PC-9 (cell line): ENCODE measurements at regions not wholly inside any gene's neighbourhood (a gene's known extent, or its start where the extent isn't known, plus 50 kb on each side); places are given as distances from the start of the nearest gene placed in this dataset.

ENCODE experiments used
- BruUV-seq: library from RNA; stranded (reverse); fragments of 400-500 nt; replicated peaks from 2 replicates; lab custom pipeline; 2021; lab: Mats Ljungman, UMichigan
- CTCF ChIA-PET: fragments of 300-600 bp; sonication (Branson Sonifier 250); formaldehyde crosslinking; loops from one replicate; lab custom pipeline; 2022; ENCODE audit warnings: antibody characterized with exemption; lab: Charles Lee
- POLR2A ChIA-PET: fragments of 300-600 bp; sonication (Branson Sonifier 250); formaldehyde crosslinking; loops from one replicate; lab custom pipeline; 2022; ENCODE audit warnings: antibody characterized with exemption; ENCODE audit not compliant: unreplicated experiment; lab: Charles Lee
- DNase-seq, 2 experiments: peaks; one replicate each; pipeline versions ENCODE4 v3.0.0 to v3.0.0-alpha.2; 2015 to 2022; ENCODE audit warnings: mixed read lengths in 1 of 2
- H2AFZ ChIP-seq: fragments of 200-600 bp; sonication (generic); 2 replicates; pipeline ENCODE4 v1.8.1; 2017; ENCODE audit warnings: antibody characterized with exemption
- H3F3A ChIP-seq: fragments of 200-600 bp; sonication (generic); 2 replicates; pipeline ENCODE4 v1.8.1; 2017; ENCODE audit warnings: antibody characterized with exemption, mild to moderate bottlenecking, low read depth; ENCODE audit not compliant: insufficient read depth
- H3K27ac ChIP-seq: fragments of 200-600 bp; sonication (generic); 2 replicates; pipeline ENCODE4 v1.6.1; 2016; ENCODE audit warnings: mixed run types
- H3K27me3 ChIP-seq: fragments of 200-600 bp; sonication (generic); 2 replicates; pipeline ENCODE4 v1.6.1; 2016; ENCODE audit warnings: low read depth, mixed run types; ENCODE audit not compliant: insufficient read depth
- H3K36me3 ChIP-seq: fragments of 200-600 bp; sonication (generic); 2 replicates; pipeline ENCODE4 v1.6.1; 2016; ENCODE audit warnings: low read depth, mixed run types
- H3K4me1 ChIP-seq: fragments of 200-600 bp; sonication (generic); replicated peaks from 2 replicates; pipeline ENCODE4 v1.6.1; 2016; ENCODE audit warnings: mixed run types; ENCODE audit not compliant: insufficient read depth
- H3K4me2 ChIP-seq: fragments of 200-600 bp; sonication (generic); 2 replicates; pipeline ENCODE4 v1.6.1; 2017; ENCODE audit warnings: mixed run types
- H3K4me3 ChIP-seq: fragments of 200-600 bp; sonication (generic); 2 replicates; pipeline ENCODE4 v1.6.1; 2016; ENCODE audit warnings: mixed run types
- H3K79me2 ChIP-seq: fragments of 200-600 bp; sonication (generic); 2 replicates; pipeline ENCODE4 v1.6.1; 2017; ENCODE audit warnings: low read depth, mixed run types
- H3K9me2 ChIP-seq: fragments of 200-600 bp; sonication (generic); 2 replicates; pipeline ENCODE4 v1.8.1; 2017; ENCODE audit warnings: mild to moderate bottlenecking; ENCODE audit not compliant: insufficient read depth
- H3K9me3 ChIP-seq: fragments of 200-600 bp; sonication (generic); 2 replicates; pipeline ENCODE4 v1.8.1; 2016; ENCODE audit warnings: low read depth; ENCODE audit not compliant: insufficient read depth
- H4K20me1 ChIP-seq: fragments of 200-600 bp; sonication (generic); 2 replicates; pipeline ENCODE4 v1.8.1; 2017; ENCODE audit not compliant: insufficient read depth
- CTCF ChIP-seq: fragments of 200-600 bp; sonication (generic); conservative IDR thresholded peaks from 2 replicates; pipeline ENCODE4 v1.6.1; 2017; ENCODE audit warnings: mixed run types, antibody characterized with exemption, mild to moderate bottlenecking, moderate library complexity
- EZH2 ChIP-seq: fragments of 200-600 bp; sonication (generic); IDR thresholded peaks from 2 replicates; pipeline ENCODE4 v1.8.0; 2017; ENCODE audit warnings: antibody characterized with exemption, low read depth
- intact Hi-C: fragments of 100-400 bp; cut with micrococcal nuclease; formaldehyde crosslinking; loops from one replicate; pipeline ENCODE4 v1.10.0; 2022; ENCODE audit not compliant: unreplicated experiment

- POLR2A ChIA-PET = no interaction called here
- intact Hi-C loops = no loop called here
- peaks cover 56% of the 10 kb centered on the region for H3K27me3 ChIP-seq
- CTCF ChIA-PET = no interaction called here
- TF ChIP-seq EZH2 = no peak
- no peak for TF ChIP-seq CTCF
- no peak for DNase-seq
- H4K20me1 ChIP-seq = no peaks in the 10 kb centered on the region
- no peaks in the 10 kb centered on the region for H3K4me1 ChIP-seq
- H3K9me3 ChIP-seq = peaks cover 4% of the 10 kb centered on the region; the same call in 1 of the 2 replicates
- no peaks in the 10 kb centered on the region for H3K9me2 ChIP-seq
- no peaks in the 10 kb centered on the region for H3K79me2 ChIP-seq
- no peak overlapping the region for H3K4me2 ChIP-seq
- BruUV-seq = no TSS peak
- H3K4me3 ChIP-seq = no peak overlapping the region
- no peak overlapping the region for H2AFZ ChIP-seq
- H3F3A ChIP-seq = no peaks in the 10 kb centered on the region
- no peaks in the 10 kb centered on the region for H3K36me3 ChIP-seq
- no peak overlapping the region for H3K27ac ChIP-seq
These were observed 67.9 kb upstream of the SLC35C1 start for GRCh38 chr11:45737056-45737455.

DNA sequence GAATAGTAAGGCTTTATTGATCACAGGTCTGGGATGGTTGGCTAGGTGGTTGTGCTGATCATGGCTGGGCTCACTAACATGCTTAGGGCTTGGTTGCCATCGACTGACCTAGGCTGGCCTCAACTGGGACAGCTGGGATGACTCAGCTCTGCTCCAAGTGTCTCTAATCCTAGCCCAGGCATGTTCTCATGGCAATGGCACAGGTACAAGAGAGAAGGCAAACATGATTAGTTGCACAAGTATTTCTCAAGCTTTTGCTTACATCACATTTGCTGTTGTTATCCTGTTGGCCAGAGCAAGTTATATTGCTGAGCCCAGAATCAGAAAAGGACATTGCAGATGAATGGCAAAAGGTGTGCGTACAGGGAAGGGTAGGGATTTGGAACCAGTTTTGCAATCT lies 68.5 kb upstream of the SLC35C1 start:
- Histone ChIP-seq H3F3A (no peaks in the 10 kb centered on the region), H3K27me3 (peaks cover 56% of the 10 kb centered on the region), H4K20me1 (no peaks in the 10 kb centered on the region), H3K27ac (no peak overlapping the region), H3K9me2 (no peaks in the 10 kb centered on the region), H3K4me1 (no peaks in the 10 kb centered on the region), H2AFZ (no peak overlapping the region), H3K36me3 (no peaks in the 10 kb centered on the region), H3K79me2 (no peaks in the 10 kb centered on the region), H3K4me2 (no peak overlapping the region), H3K9me3 (peaks cover 4% of the 10 kb centered on the region; the same call in 1 of the 2 replicates), H3K4me3 (no peak overlapping the region)
- no TSS peak for BruUV-seq
- TF ChIP-seq CTCF (no peak), EZH2 (no peak)
- ChIA-PET CTCF (no interaction called here), POLR2A (no interaction called here)
- intact Hi-C loops = no loop called here
- DNase-seq = no peak

GRCh38 chr11:45733176-45733575 lies 67.8 kb upstream of the CHST1 start:
- intact Hi-C loops = no loop called here
- no peak for DNase-seq
- no peaks in the 10 kb centered on the region for H3K4me1 ChIP-seq
- no peak overlapping the region for H3K27ac ChIP-seq
- no peak overlapping the region for H3K4me3 ChIP-seq
- H4K20me1 ChIP-seq = no peaks in the 10 kb centered on the region
- POLR2A ChIA-PET = no interaction called here
- no peak overlapping the region for H3K4me2 ChIP-seq
- H3K9me2 ChIP-seq = no peaks in the 10 kb centered on the region
- BruUV-seq = no TSS peak
- no peaks in the 10 kb centered on the region for H3K36me3 ChIP-seq
- peaks cover 4% of the 10 kb centered on the region; the same call in 1 of the 2 replicates for H3K9me3 ChIP-seq
- CTCF ChIA-PET = no interaction called here
- H2AFZ ChIP-seq = no peak overlapping the region
- no peak for TF ChIP-seq EZH2
- TF ChIP-seq CTCF = no peak
- H3K79me2 ChIP-seq = no peaks in the 10 kb centered on the region
- peaks cover 64% of the 10 kb centered on the region for H3K27me3 ChIP-seq
- H3F3A ChIP-seq = no peaks in the 10 kb centered on the region
